T follicular helper cell (primary cell): ENCODE measurements at regions not wholly inside any gene's neighbourhood (a gene's known extent, or its start where the extent isn't known, plus 50 kb on each side); places are given as distances from the start of the nearest gene placed in this dataset.
"Not testable (repeated sequence)": the region's sequence is repeated elsewhere in the genome, so short reads cannot be mapped to it uniquely, and the experiment has no call there.

ENCODE experiments used
- DNase-seq: peaks from one replicate; pipeline ENCODE4 v3.0.0-alpha.2; 2020; ENCODE audit warnings: low read depth

- no peak for DNase-seq
Measured at GRCh38 chr6:4354181-4354580, 218.8 kb upstream of the ECI2 start.

- DNase-seq = no peak
Measured at GRCh38 chr6:4352731-4353130, 217.4 kb upstream of the ECI2 start.

- no peak for DNase-seq
Measured at GRCh38 chr6:4352322-4352669, 216.9 kb upstream of the ECI2 start.

- DNase-seq = no peak
Measured at GRCh38 chr6:4351520-4352321, 216.3 kb upstream of the ECI2 start.

GRCh38 chr6:4350567-4351519 is 215.5 kb upstream of the ECI2 start:
- no peak for DNase-seq

- DNase-seq = no peak
Measured at GRCh38 chr6:4349931-4350330, 214.6 kb upstream of the ECI2 start.

GRCh38 chr6:4349323-4349722 is 213.9 kb upstream of the ECI2 start:
- DNase-seq = no peak

- DNase-seq = no peak
Measured at GRCh38 chr6:4348462-4349112, 213.2 kb upstream of the ECI2 start.

- no peak for DNase-seq
Measured at GRCh38 chr6:4347877-4348276, 212.5 kb upstream of the ECI2 start.

GRCh38 chr6:4346659-4347333 is 211.4 kb upstream of the ECI2 start:
- no peak for DNase-seq

- DNase-seq = no peak
Measured at GRCh38 chr6:4345543-4345942, 210.2 kb upstream of the ECI2 start.

- DNase-seq = no peak
Measured at GRCh38 chr6:4344317-4344899, 209.0 kb upstream of the ECI2 start.

GRCh38 chr6:4342407-4343137 is 207.2 kb upstream of the ECI2 start:
- no peak for DNase-seq

GRCh38 chr6:4341078-4341797 is 205.9 kb upstream of the ECI2 start:
- no peak for DNase-seq

GRCh38 chr6:4340544-4340943 is 205.2 kb upstream of the ECI2 start:
- no peak for DNase-seq

GRCh38 chr6:4338884-4339283 is 203.5 kb upstream of the ECI2 start:
- no peak for DNase-seq

GRCh38 chr6:4336778-4337442 is 201.5 kb upstream of the ECI2 start:
- no peak for DNase-seq

GRCh38 chr6:4336084-4336483 is 200.7 kb upstream of the ECI2 start:
- DNase-seq = no peak

GRCh38 chr6:4334158-4334740 is 198.9 kb upstream of the ECI2 start:
- not testable (repeated sequence) for DNase-seq
